Spleen (tissue), 7 donors: ENCODE measurements at regions not wholly inside any gene's neighbourhood (a gene's known extent, or its start where the extent isn't known, plus 50 kb on each side); places are given as distances from the start of the nearest gene placed in this dataset.

ENCODE experiments used
- POLR2A ChIP-seq, 3 donors: fragments of 450-650 bp; IDR thresholded peaks; one replicate each; pipeline ENCODE4 v1.5.1; 2017; ENCODE audit warnings: antibody characterized with exemption in 3 of 3, mild to moderate bottlenecking in 1 of 3
- POLR2AphosphoS5 ChIP-seq, 3 donors: sonication (generic); formaldehyde crosslinking; IDR thresholded peaks; one replicate each; pipeline ENCODE4 v1.5.1; 2017; ENCODE audit warnings: antibody characterized with exemption in 3 of 3
- TF ChIP-seq, protein P1 (sequence below), 11 experiments: fragments of 200-600 bp in 7 of 11; fragments of 450-650 bp in 4 of 11; sonication (generic) in 4 of 11; IDR thresholded peaks in 8 of 11; conservative IDR thresholded peaks in 3 of 11; 1 replicate in 7 of 11; 2 replicates in 4 of 11; pipeline versions ENCODE4 v1.4.0 to v1.8.0; 2016 to 2021; ENCODE audit warnings: antibody characterized with exemption in 11 of 11, inconsistent platforms in 4 of 11, mild to moderate bottlenecking in 1 of 11
- donor health status: DM: no; HTN: no; CAD: no; lungs with moderate emphysema.
- donor health status: DM: no; HTN: no; CAD: no.
- donor health status: DM: no; HTN: no; CAD: no.

DNA sequence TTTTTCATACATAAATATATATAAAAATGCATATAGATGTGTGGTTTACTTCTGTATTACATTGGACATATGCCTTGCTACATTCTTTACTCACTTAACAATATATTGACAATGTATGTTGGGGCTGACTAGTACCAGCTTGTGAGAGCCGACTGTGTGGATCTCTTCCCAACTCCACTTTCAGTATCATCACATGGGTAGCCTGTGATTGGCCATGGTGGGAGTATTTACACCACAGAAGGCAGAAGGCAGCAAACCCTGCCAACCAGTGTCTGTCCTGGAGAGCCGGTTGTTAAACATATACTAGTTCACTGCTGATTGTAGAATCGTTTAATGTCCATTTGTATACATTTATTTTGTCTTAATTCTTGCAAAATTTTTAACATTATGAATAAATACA, 638.7 kb downstream of the DHX35 start:
- TF ChIP-seq POLR2AphosphoS5 (IDR thresholded peaks at IDR 0.05) (no peak), POLR2A (IDR thresholded peaks at IDR 0.05) (no peak)
- TF ChIP-seq, protein P1, sequence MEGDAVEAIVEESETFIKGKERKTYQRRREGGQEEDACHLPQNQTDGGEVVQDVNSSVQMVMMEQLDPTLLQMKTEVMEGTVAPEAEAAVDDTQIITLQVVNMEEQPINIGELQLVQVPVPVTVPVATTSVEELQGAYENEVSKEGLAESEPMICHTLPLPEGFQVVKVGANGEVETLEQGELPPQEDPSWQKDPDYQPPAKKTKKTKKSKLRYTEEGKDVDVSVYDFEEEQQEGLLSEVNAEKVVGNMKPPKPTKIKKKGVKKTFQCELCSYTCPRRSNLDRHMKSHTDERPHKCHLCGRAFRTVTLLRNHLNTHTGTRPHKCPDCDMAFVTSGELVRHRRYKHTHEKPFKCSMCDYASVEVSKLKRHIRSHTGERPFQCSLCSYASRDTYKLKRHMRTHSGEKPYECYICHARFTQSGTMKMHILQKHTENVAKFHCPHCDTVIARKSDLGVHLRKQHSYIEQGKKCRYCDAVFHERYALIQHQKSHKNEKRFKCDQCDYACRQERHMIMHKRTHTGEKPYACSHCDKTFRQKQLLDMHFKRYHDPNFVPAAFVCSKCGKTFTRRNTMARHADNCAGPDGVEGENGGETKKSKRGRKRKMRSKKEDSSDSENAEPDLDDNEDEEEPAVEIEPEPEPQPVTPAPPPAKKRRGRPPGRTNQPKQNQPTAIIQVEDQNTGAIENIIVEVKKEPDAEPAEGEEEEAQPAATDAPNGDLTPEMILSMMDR (IDR thresholded peaks at IDR 0.05 in 8 of 11, conservative IDR thresholded peaks at IDR 0.05 in 3 of 11): no peak
